Panc1 (cell line): ENCODE measurements at regions not wholly inside any gene's neighbourhood (a gene's known extent, or its start where the extent isn't known, plus 50 kb on each side); places are given as distances from the start of the nearest gene placed in this dataset.

Source experiments
- CTCF ChIP-seq: fragments of 450-650 bp; IDR thresholded peaks from 2 replicates; pipeline ENCODE4 v1.5.1; 2017; ENCODE audit warnings: mild to moderate bottlenecking
- TCF7L2 ChIP-seq: IDR thresholded peaks from 2 replicates; pipeline ENCODE4 v1.6.1; 2011; ENCODE audit warnings: mild to moderate bottlenecking, low read depth, low read length, inconsistent platforms

GRCh38 chr1:55367273-55367672, 152.1 kb upstream of the USP24 start:
- TF ChIP-seq TCF7L2, result no peak
- TF ChIP-seq CTCF, result no peak
